ENCODE measurements at regions not wholly inside any gene's neighbourhood (a gene's known extent, or its start where the extent isn't known, plus 50 kb on each side); places are given as distances from the start of the nearest gene placed in this dataset.

DNA sequence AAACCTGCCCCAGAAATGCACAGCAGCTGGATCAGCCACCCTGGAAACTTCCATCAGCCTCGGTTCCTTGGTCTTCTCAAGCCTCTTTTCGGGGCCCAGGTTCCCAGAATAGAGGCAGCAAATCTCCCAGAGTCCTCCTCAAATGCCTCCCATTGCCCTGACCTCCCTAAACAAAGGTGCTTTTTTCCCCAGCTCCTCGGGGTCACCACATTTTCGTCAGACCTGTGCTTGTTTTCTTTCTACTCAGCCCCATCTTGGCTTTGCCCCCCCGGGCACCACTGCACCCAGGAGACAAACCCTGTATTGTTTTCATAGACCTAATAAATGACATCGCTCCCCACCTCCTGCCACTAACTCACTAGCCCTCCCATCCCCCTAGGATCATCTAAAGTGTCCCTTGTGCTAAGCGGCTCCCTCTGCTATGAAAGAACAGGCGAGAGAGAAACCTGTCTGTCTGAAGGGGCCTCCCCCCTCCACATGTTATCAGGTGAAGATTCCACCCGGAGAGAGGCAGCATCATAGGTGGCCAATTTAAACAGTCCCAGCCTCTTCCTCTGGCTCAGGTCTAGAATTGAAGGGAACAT lies 451.1 kb downstream of the SOX9 start:
- DNase-seq (ENCODE audit: low spot score) (no peak), ATAC-seq (no peak)
- Histone ChIP-seq H3K27ac (ENCODE audit: low read depth) (no peak overlapping the region), H3K36me3 (ENCODE audit: insufficient read depth) (no peaks in the 10 kb centered on the region), H2AFZ (no peak overlapping the region), H3F3A (replicated peaks; ENCODE audit: low read depth) (no peaks in the 10 kb centered on the region), H3K9me2 (ENCODE audit: insufficient read depth) (peaks cover 6% of the 10 kb centered on the region; the same call in 1 of the 2 replicates), H3K4me1 (ENCODE audit: insufficient read depth) (peaks cover 11% of the 10 kb centered on the region), H3K4me2 (no peak overlapping the region), H3K4me3 (no peak overlapping the region), H4K20me1 (replicated peaks; ENCODE audit: insufficient read depth) (no peaks in the 10 kb centered on the region), H3K79me2 (replicated peaks; ENCODE audit: insufficient read depth) (no peaks in the 10 kb centered on the region), H3K27me3 (ENCODE audit: insufficient read depth) (no peaks in the 10 kb centered on the region)
- Mint-ChIP-seq H3K4me3 (no peak overlapping the region), H3K9me3 (no peaks in the 10 kb centered on the region), H3K36me3 (ENCODE audit: low read depth) (no peaks in the 10 kb centered on the region), H3K27ac (no peak overlapping the region), H3K27me3 (ENCODE audit: insufficient read depth, low read depth, poor library complexity) (peaks cover 14% of the 10 kb centered on the region), H3K4me1 (peaks cover 21% of the 10 kb centered on the region)
- TF ChIP-seq ZNF331 (CRISPR knock-in tag; IDR thresholded peaks at IDR 0.05; ENCODE audit: low read depth) (no peak), ETS1 (IDR thresholded peaks at IDR 0.05) (no peak), EZH2 (IDR thresholded peaks at IDR 0.05; ENCODE audit: low read depth, unreplicated experiment) (no peak), REST (IDR thresholded peaks at IDR 0.05; ENCODE audit: unreplicated experiment) (no peak)
- TF ChIP-seq, protein P1, sequence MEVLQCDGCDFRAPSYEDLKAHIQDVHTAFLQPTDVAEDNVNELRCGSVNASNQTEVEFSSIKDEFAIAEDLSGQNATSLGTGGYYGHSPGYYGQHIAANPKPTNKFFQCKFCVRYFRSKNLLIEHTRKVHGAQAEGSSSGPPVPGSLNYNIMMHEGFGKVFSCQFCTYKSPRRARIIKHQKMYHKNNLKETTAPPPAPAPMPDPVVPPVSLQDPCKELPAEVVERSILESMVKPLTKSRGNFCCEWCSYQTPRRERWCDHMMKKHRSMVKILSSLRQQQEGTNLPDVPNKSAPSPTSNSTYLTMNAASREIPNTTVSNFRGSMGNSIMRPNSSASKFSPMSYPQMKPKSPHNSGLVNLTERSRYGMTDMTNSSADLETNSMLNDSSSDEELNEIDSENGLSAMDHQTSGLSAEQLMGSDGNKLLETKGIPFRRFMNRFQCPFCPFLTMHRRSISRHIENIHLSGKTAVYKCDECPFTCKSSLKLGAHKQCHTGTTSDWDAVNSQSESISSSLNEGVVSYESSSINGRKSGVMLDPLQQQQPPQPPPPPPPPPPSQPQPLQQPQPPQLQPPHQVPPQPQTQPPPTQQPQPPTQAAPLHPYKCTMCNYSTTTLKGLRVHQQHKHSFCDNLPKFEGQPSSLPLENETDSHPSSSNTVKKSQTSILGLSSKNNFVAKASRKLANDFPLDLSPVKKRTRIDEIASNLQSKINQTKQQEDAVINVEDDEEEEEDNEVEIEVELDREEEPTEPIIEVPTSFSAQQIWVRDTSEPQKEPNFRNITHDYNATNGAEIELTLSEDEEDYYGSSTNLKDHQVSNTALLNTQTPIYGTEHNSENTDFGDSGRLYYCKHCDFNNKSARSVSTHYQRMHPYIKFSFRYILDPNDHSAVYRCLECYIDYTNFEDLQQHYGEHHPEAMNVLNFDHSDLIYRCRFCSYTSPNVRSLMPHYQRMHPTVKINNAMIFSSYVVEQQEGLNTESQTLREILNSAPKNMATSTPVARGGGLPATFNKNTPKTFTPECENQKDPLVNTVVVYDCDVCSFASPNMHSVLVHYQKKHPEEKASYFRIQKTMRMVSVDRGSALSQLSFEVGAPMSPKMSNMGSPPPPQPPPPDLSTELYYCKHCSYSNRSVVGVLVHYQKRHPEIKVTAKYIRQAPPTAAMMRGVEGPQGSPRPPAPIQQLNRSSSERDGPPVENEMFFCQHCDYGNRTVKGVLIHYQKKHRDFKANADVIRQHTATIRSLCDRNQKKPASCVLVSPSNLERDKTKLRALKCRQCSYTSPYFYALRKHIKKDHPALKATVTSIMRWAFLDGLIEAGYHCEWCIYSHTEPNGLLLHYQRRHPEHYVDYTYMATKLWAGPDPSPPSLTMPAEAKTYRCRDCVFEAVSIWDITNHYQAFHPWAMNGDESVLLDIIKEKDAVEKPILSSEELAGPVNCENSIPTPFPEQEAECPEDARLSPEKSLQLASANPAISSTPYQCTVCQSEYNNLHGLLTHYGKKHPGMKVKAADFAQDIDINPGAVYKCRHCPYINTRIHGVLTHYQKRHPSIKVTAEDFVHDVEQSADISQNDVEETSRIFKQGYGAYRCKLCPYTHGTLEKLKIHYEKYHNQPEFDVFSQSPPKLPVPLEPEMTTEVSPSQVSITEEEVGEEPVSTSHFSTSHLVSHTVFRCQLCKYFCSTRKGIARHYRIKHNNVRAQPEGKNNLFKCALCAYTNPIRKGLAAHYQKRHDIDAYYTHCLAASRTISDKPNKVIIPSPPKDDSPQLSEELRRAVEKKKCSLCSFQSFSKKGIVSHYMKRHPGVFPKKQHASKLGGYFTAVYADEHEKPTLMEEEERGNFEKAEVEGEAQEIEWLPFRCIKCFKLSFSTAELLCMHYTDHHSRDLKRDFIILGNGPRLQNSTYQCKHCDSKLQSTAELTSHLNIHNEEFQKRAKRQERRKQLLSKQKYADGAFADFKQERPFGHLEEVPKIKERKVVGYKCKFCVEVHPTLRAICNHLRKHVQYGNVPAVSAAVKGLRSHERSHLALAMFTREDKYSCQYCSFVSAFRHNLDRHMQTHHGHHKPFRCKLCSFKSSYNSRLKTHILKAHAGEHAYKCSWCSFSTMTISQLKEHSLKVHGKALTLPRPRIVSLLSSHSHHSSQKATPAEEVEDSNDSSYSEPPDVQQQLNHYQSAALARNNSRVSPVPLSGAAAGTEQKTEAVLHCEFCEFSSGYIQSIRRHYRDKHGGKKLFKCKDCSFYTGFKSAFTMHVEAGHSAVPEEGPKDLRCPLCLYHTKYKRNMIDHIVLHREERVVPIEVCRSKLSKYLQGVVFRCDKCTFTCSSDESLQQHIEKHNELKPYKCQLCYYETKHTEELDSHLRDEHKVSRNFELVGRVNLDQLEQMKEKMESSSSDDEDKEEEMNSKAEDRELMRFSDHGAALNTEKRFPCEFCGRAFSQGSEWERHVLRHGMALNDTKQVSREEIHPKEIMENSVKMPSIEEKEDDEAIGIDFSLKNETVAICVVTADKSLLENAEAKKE (CRISPR knock-in tag; IDR thresholded peaks at IDR 0.05), result no peak
- TF ChIP-seq, protein P2, sequence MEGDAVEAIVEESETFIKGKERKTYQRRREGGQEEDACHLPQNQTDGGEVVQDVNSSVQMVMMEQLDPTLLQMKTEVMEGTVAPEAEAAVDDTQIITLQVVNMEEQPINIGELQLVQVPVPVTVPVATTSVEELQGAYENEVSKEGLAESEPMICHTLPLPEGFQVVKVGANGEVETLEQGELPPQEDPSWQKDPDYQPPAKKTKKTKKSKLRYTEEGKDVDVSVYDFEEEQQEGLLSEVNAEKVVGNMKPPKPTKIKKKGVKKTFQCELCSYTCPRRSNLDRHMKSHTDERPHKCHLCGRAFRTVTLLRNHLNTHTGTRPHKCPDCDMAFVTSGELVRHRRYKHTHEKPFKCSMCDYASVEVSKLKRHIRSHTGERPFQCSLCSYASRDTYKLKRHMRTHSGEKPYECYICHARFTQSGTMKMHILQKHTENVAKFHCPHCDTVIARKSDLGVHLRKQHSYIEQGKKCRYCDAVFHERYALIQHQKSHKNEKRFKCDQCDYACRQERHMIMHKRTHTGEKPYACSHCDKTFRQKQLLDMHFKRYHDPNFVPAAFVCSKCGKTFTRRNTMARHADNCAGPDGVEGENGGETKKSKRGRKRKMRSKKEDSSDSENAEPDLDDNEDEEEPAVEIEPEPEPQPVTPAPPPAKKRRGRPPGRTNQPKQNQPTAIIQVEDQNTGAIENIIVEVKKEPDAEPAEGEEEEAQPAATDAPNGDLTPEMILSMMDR (conservative IDR thresholded peaks at IDR 0.05; ENCODE audit: low read depth in 2 of 2), result no peak

Data from GM23338 (cell line).